ENCODE measurements at regions not wholly inside any gene's neighbourhood (a gene's known extent, or its start where the extent isn't known, plus 50 kb on each side); places are given as distances from the start of the nearest gene placed in this dataset.

DNA sequence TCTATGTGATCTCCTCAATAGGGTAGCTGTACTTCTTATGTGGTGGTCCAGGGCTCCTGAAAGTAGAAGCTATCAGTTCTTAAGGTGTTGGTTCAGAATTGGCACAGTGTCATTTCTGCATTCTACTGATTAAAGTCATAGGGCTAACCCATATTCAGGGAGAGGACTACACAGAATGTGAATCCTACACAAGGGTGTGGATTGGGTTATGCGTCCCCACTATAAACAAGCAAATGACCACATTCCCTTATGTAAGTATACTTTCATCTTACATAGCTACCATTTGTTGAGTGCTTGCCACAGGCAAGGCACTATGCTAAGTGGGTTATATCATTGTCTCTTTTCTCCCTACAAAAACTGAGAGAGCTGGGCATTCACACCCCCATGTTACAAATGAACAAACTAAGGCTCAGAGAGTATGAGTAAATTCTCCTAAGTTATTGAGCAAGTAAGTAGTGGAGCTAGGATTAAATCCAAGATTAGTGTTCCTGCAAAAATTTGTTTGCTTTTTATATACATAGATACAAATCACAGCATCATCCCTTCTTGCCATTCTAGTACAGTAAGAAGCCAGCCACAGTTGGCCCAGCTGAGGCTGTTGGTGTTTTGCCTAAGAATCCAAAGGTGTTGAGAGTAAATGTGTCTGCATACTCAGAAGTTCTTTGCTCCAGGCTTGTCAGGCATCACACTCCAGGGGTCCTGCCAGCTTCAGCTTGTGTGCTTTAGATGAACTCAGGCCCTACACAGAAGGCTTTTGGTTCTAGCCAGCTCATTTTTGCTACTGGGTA is 157.8 kb downstream of the KIF18A start:
- TF ChIP-seq, protein P1, sequence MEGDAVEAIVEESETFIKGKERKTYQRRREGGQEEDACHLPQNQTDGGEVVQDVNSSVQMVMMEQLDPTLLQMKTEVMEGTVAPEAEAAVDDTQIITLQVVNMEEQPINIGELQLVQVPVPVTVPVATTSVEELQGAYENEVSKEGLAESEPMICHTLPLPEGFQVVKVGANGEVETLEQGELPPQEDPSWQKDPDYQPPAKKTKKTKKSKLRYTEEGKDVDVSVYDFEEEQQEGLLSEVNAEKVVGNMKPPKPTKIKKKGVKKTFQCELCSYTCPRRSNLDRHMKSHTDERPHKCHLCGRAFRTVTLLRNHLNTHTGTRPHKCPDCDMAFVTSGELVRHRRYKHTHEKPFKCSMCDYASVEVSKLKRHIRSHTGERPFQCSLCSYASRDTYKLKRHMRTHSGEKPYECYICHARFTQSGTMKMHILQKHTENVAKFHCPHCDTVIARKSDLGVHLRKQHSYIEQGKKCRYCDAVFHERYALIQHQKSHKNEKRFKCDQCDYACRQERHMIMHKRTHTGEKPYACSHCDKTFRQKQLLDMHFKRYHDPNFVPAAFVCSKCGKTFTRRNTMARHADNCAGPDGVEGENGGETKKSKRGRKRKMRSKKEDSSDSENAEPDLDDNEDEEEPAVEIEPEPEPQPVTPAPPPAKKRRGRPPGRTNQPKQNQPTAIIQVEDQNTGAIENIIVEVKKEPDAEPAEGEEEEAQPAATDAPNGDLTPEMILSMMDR (IDR thresholded peaks at IDR 0.05; ENCODE audit: low read depth, low read length, poor library complexity, severe bottlenecking): no peak
- TF ChIP-seq EZH2phosphoT487 (IDR thresholded peaks at IDR 0.05; ENCODE audit: borderline replicate concordance, low read length): no peak

Data from DOHH2 (cell line).